Endothelial cell of umbilical vein (primary cell): ENCODE measurements at regions not wholly inside any gene's neighbourhood (a gene's known extent, or its start where the extent isn't known, plus 50 kb on each side); places are given as distances from the start of the nearest gene placed in this dataset.

Experiments used
- CTCF ChIP-seq, 2 donors: IDR thresholded peaks; 1 replicate in 1 of 2; 2 replicates in 1 of 2; pipeline ENCODE4 v1.5.1; 2011; ENCODE audit warnings: low read length in 2 of 2, mild to moderate bottlenecking in 2 of 2, moderate library complexity in 2 of 2, control low read depth in 1 of 2, inconsistent platforms in 1 of 2, low read depth in 1 of 2; ENCODE audit not compliant: insufficient read depth in 1 of 2; ENCODE audit errors: extremely low read depth in 1 of 2
- EZH2 ChIP-seq: IDR thresholded peaks from 2 replicates; pipeline ENCODE4 v1.6.1; 2012; ENCODE audit warnings: borderline replicate concordance, low read depth, mild to moderate bottlenecking, moderate library complexity, low read length, inconsistent platforms; ENCODE audit not compliant: severe bottlenecking
- GATA2 ChIP-seq: IDR thresholded peaks from 2 replicates; pipeline ENCODE4 v1.7.0; 2011; ENCODE audit warnings: low read depth, mild to moderate bottlenecking, moderate library complexity, mixed read lengths, low read length; ENCODE audit not compliant: insufficient read length, insufficient read depth
- JUN ChIP-seq: IDR thresholded peaks from 2 replicates; pipeline ENCODE4 v1.6.1; 2011; ENCODE audit warnings: borderline replicate concordance, low read depth; ENCODE audit not compliant: insufficient read length, insufficient read depth
- MAX ChIP-seq: IDR thresholded peaks from 2 replicates; pipeline ENCODE4 v1.6.1; 2011; ENCODE audit not compliant: insufficient read depth, insufficient read length
- MYC ChIP-seq: IDR thresholded peaks from one replicate; pipeline ENCODE4 v1.6.1; 2011; ENCODE audit warnings: mild to moderate bottlenecking, low read depth, low read length
- POLR2A ChIP-seq: IDR thresholded peaks from 2 replicates; pipeline ENCODE4 v1.6.1; 2012; ENCODE audit warnings: low read depth, mild to moderate bottlenecking, control low read depth, low read length
- POLR2AphosphoS5 ChIP-seq: IDR thresholded peaks from 2 replicates; pipeline ENCODE4 v1.6.1; 2012; ENCODE audit warnings: low read depth, mild to moderate bottlenecking, control low read depth, low read length, moderate library complexity; ENCODE audit not compliant: insufficient read depth

- TF ChIP-seq MAX = no peak
- no peak for TF ChIP-seq POLR2A
- TF ChIP-seq EZH2 = no peak
- no peak for TF ChIP-seq POLR2AphosphoS5
- TF ChIP-seq CTCF (IDR thresholded peaks at IDR 0.05; ENCODE audit: extremely low read depth in 1 of 2, insufficient read depth in 1 of 2, low read depth in 1 of 2, low read length in 2 of 2) = no peak
- TF ChIP-seq JUN = no peak
- no peak for TF ChIP-seq MYC
- TF ChIP-seq GATA2 = no peak
These were observed 81.3 kb upstream of the C16orf82 start for GRCh38 chr16:26985100-26986065.
